Lower leg skin (tissue), 3 donors: ENCODE measurements at regions not wholly inside any gene's neighbourhood (a gene's known extent, or its start where the extent isn't known, plus 50 kb on each side); places are given as distances from the start of the nearest gene placed in this dataset.

Experiments used
- POLR2A ChIP-seq, 2 donors: fragments of 450-650 bp; IDR thresholded peaks; one replicate each; pipeline ENCODE4 v1.6.1; 2016 to 2017; ENCODE audit warnings: antibody characterized with exemption in 2 of 2, mild to moderate bottlenecking in 1 of 2, moderate library complexity in 1 of 2
- TF ChIP-seq, protein P1 (sequence below), 3 donors: fragments of 450-650 bp; IDR thresholded peaks; one replicate each; pipeline ENCODE4 v1.5.1; 2016; ENCODE audit warnings: antibody characterized with exemption in 3 of 3, mild to moderate bottlenecking in 3 of 3, moderate library complexity in 2 of 3

DNA sequence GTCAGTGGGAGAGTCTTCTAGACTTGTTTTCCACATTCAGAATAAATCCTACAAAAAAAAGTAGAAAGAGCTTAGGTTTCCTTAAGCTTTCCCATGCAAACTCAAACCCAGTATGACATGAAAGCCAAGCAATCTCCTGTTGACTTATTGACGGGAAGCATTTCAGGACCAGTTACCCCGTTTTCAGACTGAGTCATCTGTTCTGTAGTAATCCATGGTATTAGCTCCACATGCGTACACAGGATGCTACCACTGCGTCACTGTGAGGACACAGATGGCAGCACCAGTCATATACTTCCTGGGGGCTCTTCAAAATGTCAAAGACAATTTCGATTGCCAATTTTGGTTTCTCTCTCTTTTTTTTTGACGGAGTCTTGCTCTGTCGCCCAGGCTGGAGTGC lies 224.9 kb upstream of the MAD2L1 start:
- TF ChIP-seq, protein P1, sequence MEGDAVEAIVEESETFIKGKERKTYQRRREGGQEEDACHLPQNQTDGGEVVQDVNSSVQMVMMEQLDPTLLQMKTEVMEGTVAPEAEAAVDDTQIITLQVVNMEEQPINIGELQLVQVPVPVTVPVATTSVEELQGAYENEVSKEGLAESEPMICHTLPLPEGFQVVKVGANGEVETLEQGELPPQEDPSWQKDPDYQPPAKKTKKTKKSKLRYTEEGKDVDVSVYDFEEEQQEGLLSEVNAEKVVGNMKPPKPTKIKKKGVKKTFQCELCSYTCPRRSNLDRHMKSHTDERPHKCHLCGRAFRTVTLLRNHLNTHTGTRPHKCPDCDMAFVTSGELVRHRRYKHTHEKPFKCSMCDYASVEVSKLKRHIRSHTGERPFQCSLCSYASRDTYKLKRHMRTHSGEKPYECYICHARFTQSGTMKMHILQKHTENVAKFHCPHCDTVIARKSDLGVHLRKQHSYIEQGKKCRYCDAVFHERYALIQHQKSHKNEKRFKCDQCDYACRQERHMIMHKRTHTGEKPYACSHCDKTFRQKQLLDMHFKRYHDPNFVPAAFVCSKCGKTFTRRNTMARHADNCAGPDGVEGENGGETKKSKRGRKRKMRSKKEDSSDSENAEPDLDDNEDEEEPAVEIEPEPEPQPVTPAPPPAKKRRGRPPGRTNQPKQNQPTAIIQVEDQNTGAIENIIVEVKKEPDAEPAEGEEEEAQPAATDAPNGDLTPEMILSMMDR (IDR thresholded peaks at IDR 0.05), result no peak
- TF ChIP-seq POLR2A (IDR thresholded peaks at IDR 0.05), result no peak
